Breast epithelium (tissue), 4 donors: ENCODE measurements at regions not wholly inside any gene's neighbourhood (a gene's known extent, or its start where the extent isn't known, plus 50 kb on each side); places are given as distances from the start of the nearest gene placed in this dataset.

Experiments
- DNase-seq, 2 donors: peaks; one replicate each; pipeline ENCODE4 v3.0.0-alpha.2; 2019; ENCODE audit warnings: low spot score in 2 of 2
- H3K27ac ChIP-seq, 2 donors: fragments of 200-600 bp; sonication (generic) in 1 of 2; one replicate each; pipeline ENCODE4 v1.5.1; 2016 to 2019; ENCODE audit warnings: mild to moderate bottlenecking in 1 of 2
- H3K27me3 ChIP-seq, 2 donors: fragments of 200-600 bp; sonication (generic) in 1 of 2; one replicate each; pipeline versions ENCODE4 v1.5.1 to v1.6.0; 2017 to 2019; ENCODE audit warnings: control low read depth in 1 of 2, mild to moderate bottlenecking in 1 of 2
- H3K36me3 ChIP-seq: fragments of 200-600 bp; one replicate; pipeline ENCODE4 v1.5.1; 2019
- H3K4me1 ChIP-seq, 2 donors: fragments of 200-600 bp; sonication (generic); one replicate each; pipeline ENCODE4 v1.5.1; 2016 to 2019; ENCODE audit warnings: control low read depth in 1 of 2
- H3K4me3 ChIP-seq, 3 donors: fragments of 200-600 bp; sonication (generic); 1 replicate in 2 of 3; 2 replicates in 1 of 3; pipeline ENCODE4 v1.5.1; 2016 to 2019; ENCODE audit warnings: mild to moderate bottlenecking in 3 of 3, moderate library complexity in 2 of 3
- H3K9me3 ChIP-seq, 2 donors: fragments of 200-600 bp; sonication (generic) in 1 of 2; one replicate each; pipeline ENCODE4 v1.5.1; 2016 to 2019; ENCODE audit warnings: control low read depth in 1 of 2
- CTCF ChIP-seq, 3 donors: fragments of 450-650 bp; IDR thresholded peaks; one replicate each; pipeline ENCODE4 v1.5.1; 2016 to 2017; ENCODE audit warnings: antibody characterized with exemption in 3 of 3, mild to moderate bottlenecking in 3 of 3, moderate library complexity in 3 of 3
- POLR2A ChIP-seq: fragments of 450-650 bp; IDR thresholded peaks from one replicate; pipeline ENCODE4 v1.6.1; 2016; ENCODE audit warnings: antibody characterized with exemption, mild to moderate bottlenecking, moderate library complexity
- POLR2AphosphoS5 ChIP-seq, 3 donors: sonication (generic); formaldehyde crosslinking; IDR thresholded peaks; one replicate each; pipeline ENCODE4 v1.6.1; 2017; ENCODE audit warnings: antibody characterized with exemption in 3 of 3
- intact Hi-C: fragments of 100-400 bp; cut with DNase I; formaldehyde crosslinking; loops from one replicate; pipeline ENCODE4 v1.15.1; 2023; ENCODE audit warnings: low total_unique reads

GRCh38 chr1:103353391-103353790 is 172.1 kb upstream of the RNPC3 start:
- Histone ChIP-seq H3K36me3 (no peaks in the 10 kb centered on the region), H3K27ac (no peak overlapping the region), H3K4me3 (no peak overlapping the region), H3K4me1 (no peaks in the 10 kb centered on the region), H3K27me3 (no peaks in the 10 kb centered on the region), H3K9me3 (no peaks in the 10 kb centered on the region)
- no peak for TF ChIP-seq POLR2AphosphoS5 (IDR thresholded peaks at IDR 0.05)
- intact Hi-C loops: no loop called here
- no peak for DNase-seq

- Histone ChIP-seq H3K4me1 (no peaks in the 10 kb centered on the region), H3K4me3 (no peak overlapping the region), H3K9me3 (no peaks in the 10 kb centered on the region), H3K36me3 (no peaks in the 10 kb centered on the region), H3K27me3 (no peaks in the 10 kb centered on the region), H3K27ac (no peak overlapping the region)
- TF ChIP-seq CTCF (IDR thresholded peaks at IDR 0.05) (no peak), POLR2AphosphoS5 (IDR thresholded peaks at IDR 0.05) (no peak), POLR2A (no peak)
- DNase-seq: no peak
- intact Hi-C loops: no loop called here
Observed at GRCh38 chr1:103348136-103348535, 177.4 kb upstream of the RNPC3 start.

GRCh38 chr1:103344930-103345329 is 180.6 kb upstream of the RNPC3 start:
- Histone ChIP-seq H3K4me3 (no peak overlapping the region), H3K4me1 (no peaks in the 10 kb centered on the region), H3K36me3 (no peaks in the 10 kb centered on the region), H3K9me3 (no peaks in the 10 kb centered on the region), H3K27me3 (no peaks in the 10 kb centered on the region), H3K27ac (no peak overlapping the region)
- TF ChIP-seq POLR2A (no peak), POLR2AphosphoS5 (IDR thresholded peaks at IDR 0.05) (no peak)
- intact Hi-C loops: no loop called here
- DNase-seq: no peak

GRCh38 chr1:103341377-103341880 is 184.1 kb upstream of the RNPC3 start:
- no peak overlapping the region for H3K27ac ChIP-seq
- no peaks in the 10 kb centered on the region for H3K9me3 ChIP-seq
- intact Hi-C loops: no loop called here
- DNase-seq: no peak
- no peaks in the 10 kb centered on the region for H3K36me3 ChIP-seq
- H3K4me3 ChIP-seq: no peak overlapping the region
- H3K4me1 ChIP-seq: no peaks in the 10 kb centered on the region
- no peaks in the 10 kb centered on the region for H3K27me3 ChIP-seq
- TF ChIP-seq CTCF (IDR thresholded peaks at IDR 0.05): no peak
- TF ChIP-seq POLR2AphosphoS5 (IDR thresholded peaks at IDR 0.05): no peak
- TF ChIP-seq POLR2A: no peak

GRCh38 chr1:103337779-103338178 is 187.7 kb upstream of the RNPC3 start:
- Histone ChIP-seq H3K4me3 (no peak overlapping the region), H3K4me1 (no peaks in the 10 kb centered on the region), H3K27me3 (no peaks in the 10 kb centered on the region), H3K9me3 (no peaks in the 10 kb centered on the region), H3K36me3 (no peaks in the 10 kb centered on the region), H3K27ac (no peak overlapping the region)
- TF ChIP-seq POLR2A (no peak), POLR2AphosphoS5 (IDR thresholded peaks at IDR 0.05) (no peak)
- intact Hi-C loops: no loop called here
- no peak for DNase-seq

GRCh38 chr1:103336408-103336807 is 189.1 kb upstream of the RNPC3 start:
- Histone ChIP-seq H3K4me3 (no peak overlapping the region), H3K27ac (no peak overlapping the region), H3K4me1 (no peaks in the 10 kb centered on the region), H3K9me3 (no peaks in the 10 kb centered on the region), H3K27me3 (no peaks in the 10 kb centered on the region), H3K36me3 (no peaks in the 10 kb centered on the region)
- TF ChIP-seq POLR2AphosphoS5 (IDR thresholded peaks at IDR 0.05) (no peak), CTCF (IDR thresholded peaks at IDR 0.05) (no peak), POLR2A (no peak)
- no peak for DNase-seq
- intact Hi-C loops: no loop called here

- TF ChIP-seq POLR2AphosphoS5 (IDR thresholded peaks at IDR 0.05) (no peak), CTCF (IDR thresholded peaks at IDR 0.05) (no peak), POLR2A (no peak)
- Histone ChIP-seq H3K4me1 (no peaks in the 10 kb centered on the region), H3K27me3 (no peaks in the 10 kb centered on the region), H3K4me3 (no peak overlapping the region), H3K27ac (no peak overlapping the region), H3K36me3 (no peaks in the 10 kb centered on the region), H3K9me3 (no peaks in the 10 kb centered on the region)
- intact Hi-C loops: no loop called here
- DNase-seq: no peak
Observed at GRCh38 chr1:103333141-103333540, 192.4 kb upstream of the RNPC3 start.
